ENCODE measurements at regions not wholly inside any gene's neighbourhood (a gene's known extent, or its start where the extent isn't known, plus 50 kb on each side); places are given as distances from the start of the nearest gene placed in this dataset.

GRCh38 chr4:136965478-136965877 is 566.8 kb downstream of the PCDH18 start:
- Mint-ChIP-seq H3K27me3 (no peaks in the 10 kb centered on the region), H3K27ac (no peak overlapping the region), H3K36me3 (no peaks in the 10 kb centered on the region), H3K4me1 (no peaks in the 10 kb centered on the region), H3K4me3 (no peak overlapping the region), H3K9me3 (peaks cover 0 to 6% (median 2%) of the 10 kb centered on the region in 11 donors)
- no peaks in the 10 kb centered on the region for H3K4me1 ChIP-seq (ENCODE audit: control insufficient read depth in 2 of 2, insufficient read depth in 2 of 2, low read length in 2 of 2)
- ChIA-PET CTCF (no interaction called here), POLR2A (no interaction called here)
- no peaks in the 10 kb centered on the region for H3K9me3 ChIP-seq (ENCODE audit: control insufficient read depth in 2 of 3, low read length in 3 of 3)
- intact Hi-C loops (cut with micrococcal nuclease): no loop called here
- no peak for DNase-seq
- ATAC-seq: no peak
- no peaks in the 10 kb centered on the region for H3K36me3 ChIP-seq (ENCODE audit: control insufficient read depth in 2 of 3, insufficient read depth in 3 of 3, low read length in 3 of 3)
- no peaks in the 10 kb centered on the region for H3K27me3 ChIP-seq (ENCODE audit: control insufficient read depth in 2 of 2, insufficient read depth in 2 of 2, low read length in 2 of 2)
- no peak overlapping the region for H3K27ac ChIP-seq (ENCODE audit: low read depth, low read length)
- no peak overlapping the region for H3K4me3 ChIP-seq (ENCODE audit: low read length)

- no peak overlapping the region for H3K27ac ChIP-seq (ENCODE audit: low read depth, low read length)
- Mint-ChIP-seq H3K36me3 (no peaks in the 10 kb centered on the region), H3K4me3 (no peak overlapping the region), H3K4me1 (no peaks in the 10 kb centered on the region), H3K9me3 (peaks cover 0 to 6% (median 2%) of the 10 kb centered on the region in 11 donors), H3K27ac (no peak overlapping the region), H3K27me3 (no peaks in the 10 kb centered on the region)
- H3K4me1 ChIP-seq (ENCODE audit: control insufficient read depth in 2 of 2, insufficient read depth in 2 of 2, low read length in 2 of 2): no peaks in the 10 kb centered on the region
- H3K4me3 ChIP-seq (ENCODE audit: low read length): no peak overlapping the region
- H3K36me3 ChIP-seq (ENCODE audit: control insufficient read depth in 2 of 3, insufficient read depth in 3 of 3, low read length in 3 of 3): no peaks in the 10 kb centered on the region
- POLR2A ChIA-PET: no interaction called here
- no peaks in the 10 kb centered on the region for H3K9me3 ChIP-seq (ENCODE audit: control insufficient read depth in 2 of 3, low read length in 3 of 3)
- DNase-seq: no peak
- intact Hi-C loops (cut with micrococcal nuclease): no loop called here
- CTCF ChIA-PET: no interaction called here
- no peak for ATAC-seq
- H3K27me3 ChIP-seq (ENCODE audit: control insufficient read depth in 2 of 2, insufficient read depth in 2 of 2, low read length in 2 of 2): no peaks in the 10 kb centered on the region
These were observed 569.4 kb downstream of the PCDH18 start for GRCh38 chr4:136962868-136963267.

GRCh38 chr4:136946307-136946907 is 585.9 kb downstream of the PCDH18 start:
- Histone ChIP-seq H3K4me3 (ENCODE audit: low read length) (no peak overlapping the region), H3K4me1 (ENCODE audit: control insufficient read depth in 2 of 2, insufficient read depth in 2 of 2, low read length in 2 of 2) (no peaks in the 10 kb centered on the region), H3K27ac (ENCODE audit: low read depth, low read length) (no peak overlapping the region), H3K27me3 (ENCODE audit: control insufficient read depth in 2 of 2, insufficient read depth in 2 of 2, low read length in 2 of 2) (no peaks in the 10 kb centered on the region), H3K36me3 (ENCODE audit: control insufficient read depth in 2 of 3, insufficient read depth in 3 of 3, low read length in 3 of 3) (no peaks in the 10 kb centered on the region), H3K9me3 (ENCODE audit: control insufficient read depth in 2 of 3, low read length in 3 of 3) (peaks cover 0 to 5% (median 0%) of the 10 kb centered on the region in 3 experiments)
- no peak for ATAC-seq
- intact Hi-C loops (cut with micrococcal nuclease): no loop called here
- Mint-ChIP-seq H3K9me3 (peaks cover 0 to 30% (median 2%) of the 10 kb centered on the region in 11 donors), H3K27me3 (no peaks in the 10 kb centered on the region), H3K27ac (no peak overlapping the region), H3K36me3 (no peaks in the 10 kb centered on the region), H3K4me3 (no peak overlapping the region), H3K4me1 (no peaks in the 10 kb centered on the region)
- ChIA-PET CTCF (interaction anchor here (0.8 kb wide), 1 partner anchor 138 kb away, joined by 4 read pairs; no protein-coding TSS in a partner anchor), POLR2A (no interaction called here)
- DNase-seq: no peak

- Mint-ChIP-seq H3K4me1 (no peaks in the 10 kb centered on the region), H3K27me3 (no peaks in the 10 kb centered on the region), H3K27ac (no peak overlapping the region), H3K4me3 (no peak overlapping the region), H3K36me3 (no peaks in the 10 kb centered on the region), H3K9me3 (peaks cover 0 to 10% (median 0%) of the 10 kb centered on the region in 11 donors)
- H3K4me3 ChIP-seq (ENCODE audit: low read length): no peak overlapping the region
- CTCF ChIA-PET: no interaction called here
- POLR2A ChIA-PET: no interaction called here
- no peaks in the 10 kb centered on the region for H3K9me3 ChIP-seq (ENCODE audit: control insufficient read depth in 2 of 3, low read length in 3 of 3)
- H3K27ac ChIP-seq (ENCODE audit: low read depth, low read length): no peak overlapping the region
- no peaks in the 10 kb centered on the region for H3K4me1 ChIP-seq (ENCODE audit: control insufficient read depth in 2 of 2, insufficient read depth in 2 of 2, low read length in 2 of 2)
- no peaks in the 10 kb centered on the region for H3K27me3 ChIP-seq (ENCODE audit: control insufficient read depth in 2 of 2, insufficient read depth in 2 of 2, low read length in 2 of 2)
- DNase-seq: no peak
- intact Hi-C loops (cut with micrococcal nuclease): no loop called here
- ATAC-seq: no peak
- H3K36me3 ChIP-seq (ENCODE audit: control insufficient read depth in 2 of 3, insufficient read depth in 3 of 3, low read length in 3 of 3): no peaks in the 10 kb centered on the region
These were observed 592.5 kb downstream of the PCDH18 start for GRCh38 chr4:136939781-136940180.

GRCh38 chr4:136935871-136936270 is 596.4 kb downstream of the PCDH18 start:
- peaks cover 0 to 5% (median 0%) of the 10 kb centered on the region in 11 donors for H3K9me3 Mint-ChIP-seq
- no peaks in the 10 kb centered on the region for H3K36me3 Mint-ChIP-seq
- ChIA-PET POLR2A (no interaction called here), CTCF (no interaction called here)
- no peak for DNase-seq
- no peaks in the 10 kb centered on the region for H3K4me1 Mint-ChIP-seq
- no peak overlapping the region for H3K4me3 Mint-ChIP-seq
- no peaks in the 10 kb centered on the region for H3K27me3 ChIP-seq (ENCODE audit: control insufficient read depth in 2 of 2, insufficient read depth in 2 of 2, low read length in 2 of 2)
- H3K27me3 Mint-ChIP-seq: no peaks in the 10 kb centered on the region
- H3K27ac ChIP-seq (ENCODE audit: low read depth, low read length): no peak overlapping the region
- ATAC-seq: no peak
- intact Hi-C loops (cut with micrococcal nuclease): no loop called here
- H3K4me1 ChIP-seq (ENCODE audit: control insufficient read depth in 2 of 2, insufficient read depth in 2 of 2, low read length in 2 of 2): no peaks in the 10 kb centered on the region
- H3K36me3 ChIP-seq (ENCODE audit: control insufficient read depth in 2 of 3, insufficient read depth in 3 of 3, low read length in 3 of 3): no peaks in the 10 kb centered on the region
- no peak overlapping the region for H3K4me3 ChIP-seq (ENCODE audit: low read length)
- H3K27ac Mint-ChIP-seq: no peak overlapping the region
- no peaks in the 10 kb centered on the region for H3K9me3 ChIP-seq (ENCODE audit: control insufficient read depth in 2 of 3, low read length in 3 of 3)

GRCh38 chr4:136935305-136935704 is 597.0 kb downstream of the PCDH18 start:
- CTCF ChIA-PET: no interaction called here

GRCh38 chr4:136934601-136935000 is 597.7 kb downstream of the PCDH18 start:
- POLR2A ChIA-PET: no interaction called here
- no peaks in the 10 kb centered on the region for H3K9me3 ChIP-seq (ENCODE audit: control insufficient read depth in 2 of 3, low read length in 3 of 3)
- no peak overlapping the region for H3K4me3 ChIP-seq (ENCODE audit: low read length)
- no peak for ATAC-seq
- no peak overlapping the region for H3K27ac Mint-ChIP-seq
- H3K36me3 ChIP-seq (ENCODE audit: control insufficient read depth in 2 of 3, insufficient read depth in 3 of 3, low read length in 3 of 3): no peaks in the 10 kb centered on the region
- intact Hi-C loops (cut with micrococcal nuclease): no loop called here
- no peak for DNase-seq
- H3K4me1 Mint-ChIP-seq: no peaks in the 10 kb centered on the region
- CTCF ChIA-PET: no interaction called here
- no peak overlapping the region for H3K27ac ChIP-seq (ENCODE audit: low read depth, low read length)
- H3K4me1 ChIP-seq (ENCODE audit: control insufficient read depth in 2 of 2, insufficient read depth in 2 of 2, low read length in 2 of 2): no peaks in the 10 kb centered on the region
- H3K4me3 Mint-ChIP-seq: no peak overlapping the region
- H3K9me3 Mint-ChIP-seq: peaks cover 0 to 10% (median 3%) of the 10 kb centered on the region in 11 donors
- H3K36me3 Mint-ChIP-seq: no peaks in the 10 kb centered on the region
- H3K27me3 Mint-ChIP-seq: no peaks in the 10 kb centered on the region
- no peaks in the 10 kb centered on the region for H3K27me3 ChIP-seq (ENCODE audit: control insufficient read depth in 2 of 2, insufficient read depth in 2 of 2, low read length in 2 of 2)

More at GRCh38 chr4:136935305-136935704, 597.0 kb downstream of the PCDH18 start:
- POLR2A ChIA-PET: no interaction called here
- no peak for ATAC-seq
- intact Hi-C loops (cut with micrococcal nuclease): no loop called here
- Histone ChIP-seq H3K36me3 (ENCODE audit: control insufficient read depth in 2 of 3, insufficient read depth in 3 of 3, low read length in 3 of 3) (no peaks in the 10 kb centered on the region), H3K4me1 (ENCODE audit: control insufficient read depth in 2 of 2, insufficient read depth in 2 of 2, low read length in 2 of 2) (no peaks in the 10 kb centered on the region), H3K27ac (ENCODE audit: low read depth, low read length) (no peak overlapping the region), H3K4me3 (ENCODE audit: low read length) (no peak overlapping the region), H3K27me3 (ENCODE audit: control insufficient read depth in 2 of 2, insufficient read depth in 2 of 2, low read length in 2 of 2) (no peaks in the 10 kb centered on the region), H3K9me3 (ENCODE audit: control insufficient read depth in 2 of 3, low read length in 3 of 3) (no peaks in the 10 kb centered on the region)
- no peaks in the 10 kb centered on the region for H3K36me3 Mint-ChIP-seq
- H3K4me1 Mint-ChIP-seq: no peaks in the 10 kb centered on the region
- DNase-seq: no peak
- H3K9me3 Mint-ChIP-seq: peaks cover 0 to 5% (median 0%) of the 10 kb centered on the region in 11 donors
- no peak overlapping the region for H3K4me3 Mint-ChIP-seq
- no peak overlapping the region for H3K27ac Mint-ChIP-seq
- H3K27me3 Mint-ChIP-seq: no peaks in the 10 kb centered on the region

Measured in naive thymus-derived CD4-positive, alpha-beta T cell (primary cell).